HL-60 (cell line): ENCODE measurements at regions not wholly inside any gene's neighbourhood (a gene's known extent, or its start where the extent isn't known, plus 50 kb on each side); places are given as distances from the start of the nearest gene placed in this dataset.

ENCODE experiments used
- DNase-seq, 2 experiments: peaks; one replicate each; pipeline ENCODE4 v3.0.0-alpha.2; 2010 to 2020; ENCODE audit warnings: low read depth in 1 of 2, low spot score in 1 of 2
- H3K27ac ChIP-seq: fragments of 250-450 bp; sonication (Bioruptor Pico); replicated peaks from 2 replicates; pipeline ENCODE4 v1.5.1; 2020; ENCODE audit warnings: mild to moderate bottlenecking, moderate library complexity
- H3K27me3 ChIP-seq: fragments of 250-450 bp; sonication (Bioruptor Pico); 2 replicates; pipeline ENCODE4 v1.5.1; 2021; ENCODE audit warnings: mild to moderate bottlenecking, moderate library complexity; ENCODE audit not compliant: insufficient read depth, poor library complexity, severe bottlenecking
- H3K4me3 ChIP-seq: replicated peaks from 2 replicates; pipeline ENCODE4 v1.5.1; 2011; ENCODE audit warnings: mild to moderate bottlenecking, control low read depth, low read length; ENCODE audit not compliant: insufficient read depth
- GABPA ChIP-seq: IDR thresholded peaks from 2 replicates; pipeline ENCODE4 v1.6.1; 2012; ENCODE audit warnings: low read depth
- POLR2AphosphoS5 ChIP-seq: IDR thresholded peaks from 2 replicates; pipeline ENCODE4 v1.6.1; 2012; ENCODE audit warnings: low read depth
- SPI1 ChIP-seq: IDR thresholded peaks from 2 replicates; pipeline ENCODE4 v1.6.1; 2012; ENCODE audit warnings: low read depth, mild to moderate bottlenecking, borderline replicate concordance
- TF ChIP-seq, protein P1 (sequence below): IDR thresholded peaks from one replicate; pipeline ENCODE4 v1.5.1; 2011; ENCODE audit warnings: low read length, control low read depth, inconsistent platforms; ENCODE audit not compliant: insufficient read depth
- TF ChIP-seq, protein P2 (sequence below): IDR thresholded peaks from 2 replicates; pipeline ENCODE4 v1.6.1; 2012; ENCODE audit warnings: low read depth; ENCODE audit not compliant: insufficient replicate concordance

DNA sequence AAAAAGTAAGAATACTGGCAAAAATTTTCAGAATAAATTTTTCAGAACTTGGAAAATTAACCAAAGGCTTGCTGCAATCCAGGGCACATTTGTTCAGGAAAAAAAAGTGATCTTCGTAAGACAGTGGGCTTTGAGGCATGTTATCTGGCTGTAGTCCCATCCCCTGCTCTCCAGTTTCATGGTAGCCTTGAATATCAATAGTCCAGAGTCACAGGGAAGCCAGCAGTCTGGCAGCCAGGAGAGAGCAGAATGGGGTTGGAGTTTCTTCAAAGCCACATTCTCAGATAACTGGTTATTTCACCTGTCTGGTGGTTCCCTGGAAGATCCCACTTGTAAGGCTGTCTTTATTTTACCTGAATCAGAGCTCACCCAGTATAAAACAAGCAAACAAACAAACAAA is 669.3 kb downstream of the MATN1 start:
- TF ChIP-seq, protein P1, sequence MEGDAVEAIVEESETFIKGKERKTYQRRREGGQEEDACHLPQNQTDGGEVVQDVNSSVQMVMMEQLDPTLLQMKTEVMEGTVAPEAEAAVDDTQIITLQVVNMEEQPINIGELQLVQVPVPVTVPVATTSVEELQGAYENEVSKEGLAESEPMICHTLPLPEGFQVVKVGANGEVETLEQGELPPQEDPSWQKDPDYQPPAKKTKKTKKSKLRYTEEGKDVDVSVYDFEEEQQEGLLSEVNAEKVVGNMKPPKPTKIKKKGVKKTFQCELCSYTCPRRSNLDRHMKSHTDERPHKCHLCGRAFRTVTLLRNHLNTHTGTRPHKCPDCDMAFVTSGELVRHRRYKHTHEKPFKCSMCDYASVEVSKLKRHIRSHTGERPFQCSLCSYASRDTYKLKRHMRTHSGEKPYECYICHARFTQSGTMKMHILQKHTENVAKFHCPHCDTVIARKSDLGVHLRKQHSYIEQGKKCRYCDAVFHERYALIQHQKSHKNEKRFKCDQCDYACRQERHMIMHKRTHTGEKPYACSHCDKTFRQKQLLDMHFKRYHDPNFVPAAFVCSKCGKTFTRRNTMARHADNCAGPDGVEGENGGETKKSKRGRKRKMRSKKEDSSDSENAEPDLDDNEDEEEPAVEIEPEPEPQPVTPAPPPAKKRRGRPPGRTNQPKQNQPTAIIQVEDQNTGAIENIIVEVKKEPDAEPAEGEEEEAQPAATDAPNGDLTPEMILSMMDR: no peak
- no peak for TF ChIP-seq POLR2AphosphoS5
- no peak for TF ChIP-seq SPI1
- TF ChIP-seq, protein P2, sequence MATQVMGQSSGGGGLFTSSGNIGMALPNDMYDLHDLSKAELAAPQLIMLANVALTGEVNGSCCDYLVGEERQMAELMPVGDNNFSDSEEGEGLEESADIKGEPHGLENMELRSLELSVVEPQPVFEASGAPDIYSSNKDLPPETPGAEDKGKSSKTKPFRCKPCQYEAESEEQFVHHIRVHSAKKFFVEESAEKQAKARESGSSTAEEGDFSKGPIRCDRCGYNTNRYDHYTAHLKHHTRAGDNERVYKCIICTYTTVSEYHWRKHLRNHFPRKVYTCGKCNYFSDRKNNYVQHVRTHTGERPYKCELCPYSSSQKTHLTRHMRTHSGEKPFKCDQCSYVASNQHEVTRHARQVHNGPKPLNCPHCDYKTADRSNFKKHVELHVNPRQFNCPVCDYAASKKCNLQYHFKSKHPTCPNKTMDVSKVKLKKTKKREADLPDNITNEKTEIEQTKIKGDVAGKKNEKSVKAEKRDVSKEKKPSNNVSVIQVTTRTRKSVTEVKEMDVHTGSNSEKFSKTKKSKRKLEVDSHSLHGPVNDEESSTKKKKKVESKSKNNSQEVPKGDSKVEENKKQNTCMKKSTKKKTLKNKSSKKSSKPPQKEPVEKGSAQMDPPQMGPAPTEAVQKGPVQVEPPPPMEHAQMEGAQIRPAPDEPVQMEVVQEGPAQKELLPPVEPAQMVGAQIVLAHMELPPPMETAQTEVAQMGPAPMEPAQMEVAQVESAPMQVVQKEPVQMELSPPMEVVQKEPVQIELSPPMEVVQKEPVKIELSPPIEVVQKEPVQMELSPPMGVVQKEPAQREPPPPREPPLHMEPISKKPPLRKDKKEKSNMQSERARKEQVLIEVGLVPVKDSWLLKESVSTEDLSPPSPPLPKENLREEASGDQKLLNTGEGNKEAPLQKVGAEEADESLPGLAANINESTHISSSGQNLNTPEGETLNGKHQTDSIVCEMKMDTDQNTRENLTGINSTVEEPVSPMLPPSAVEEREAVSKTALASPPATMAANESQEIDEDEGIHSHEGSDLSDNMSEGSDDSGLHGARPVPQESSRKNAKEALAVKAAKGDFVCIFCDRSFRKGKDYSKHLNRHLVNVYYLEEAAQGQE: no peak
- no peak for TF ChIP-seq GABPA
- no peak overlapping the region for H3K4me3 ChIP-seq
- DNase-seq: no peak
- no peaks in the 10 kb centered on the region for H3K27me3 ChIP-seq
- H3K27ac ChIP-seq: no peak overlapping the region

DNA sequence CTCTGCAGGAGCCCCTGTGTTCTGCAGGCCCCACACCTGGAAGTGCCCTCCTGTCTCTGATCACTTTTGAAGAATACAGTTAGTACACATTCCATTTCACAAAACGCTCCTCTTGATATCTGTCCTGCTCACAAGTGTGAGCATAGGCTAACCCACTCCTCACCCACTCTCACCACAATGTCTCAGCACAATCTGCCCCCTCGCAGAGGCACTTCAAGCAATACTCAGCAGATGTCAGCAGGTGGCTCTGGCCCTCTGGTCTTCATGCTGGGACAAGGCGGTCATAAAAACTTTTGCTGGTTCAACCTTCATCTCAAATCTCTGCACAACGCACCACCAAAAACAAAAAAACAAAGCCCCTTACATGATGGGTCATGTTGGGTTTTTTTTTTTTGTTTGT is 671.2 kb downstream of the MATN1 start:
- no peak for DNase-seq
- Histone ChIP-seq H3K4me3 (no peak overlapping the region), H3K27me3 (no peaks in the 10 kb centered on the region), H3K27ac (no peak overlapping the region)
- TF ChIP-seq SPI1: no peak
- TF ChIP-seq POLR2AphosphoS5: no peak
- no peak for TF ChIP-seq GABPA
- TF ChIP-seq, protein P1: no peak
- TF ChIP-seq, protein P2: no peak

DNA sequence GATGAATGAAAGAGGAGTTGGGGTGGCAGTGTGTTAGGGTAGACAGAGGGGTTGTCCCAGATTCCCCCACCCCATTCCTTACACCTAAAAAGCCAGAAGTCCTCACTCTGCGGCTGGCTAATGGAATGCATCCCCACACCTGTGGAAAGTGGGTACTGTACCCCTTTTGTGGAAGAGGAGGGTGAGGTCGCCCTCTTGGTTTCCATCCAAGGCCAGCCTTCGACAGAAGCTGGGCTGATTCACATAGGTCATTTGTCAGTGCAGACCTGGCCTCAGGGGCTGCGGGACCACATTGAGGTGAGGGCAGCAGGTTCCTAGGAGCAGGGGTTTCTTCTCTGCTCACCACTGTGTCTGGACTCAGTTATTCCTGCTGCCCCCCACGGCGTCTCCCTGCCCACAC is 671.6 kb downstream of the MATN1 start:
- DNase-seq: no peak
- TF ChIP-seq, protein P1: no peak
- TF ChIP-seq, protein P2: no peak
- TF ChIP-seq SPI1: no peak
- no peak for TF ChIP-seq GABPA
- no peak for TF ChIP-seq POLR2AphosphoS5
- no peaks in the 10 kb centered on the region for H3K27me3 ChIP-seq
- H3K27ac ChIP-seq: no peak overlapping the region
- no peak overlapping the region for H3K4me3 ChIP-seq
